SK-N-SH (cell line): ENCODE measurements at regions not wholly inside any gene's neighbourhood (a gene's known extent, or its start where the extent isn't known, plus 50 kb on each side); places are given as distances from the start of the nearest gene placed in this dataset.

Experiments
- CTCF ChIA-PET: fragments of 300-600, 350-600 bp; formaldehyde crosslinking; extraction: SDS; loops from one replicate; lab custom pipeline; 2021; lab: Yijun Ruan, JAX
- POLR2A ChIA-PET: fragments of 350-600 bp; sonication (Branson Sonifier 250); formaldehyde crosslinking; extraction: SDS; loops from one replicate; lab custom pipeline; 2020; ENCODE audit warnings: antibody characterized with exemption, inconsistent platforms; lab: Yijun Ruan, JAX
- DNase-seq: peaks from one replicate; pipeline ENCODE4 v3.0.0; 2012
- H2AFZ ChIP-seq: fragments of 200-600 bp; sonication (generic); 2 replicates; pipeline ENCODE4 v1.8.1; 2016; ENCODE audit warnings: antibody characterized with exemption, mild to moderate bottlenecking, low read depth
- H3F3A ChIP-seq: fragments of 200-600 bp; sonication (generic); replicated peaks from 2 replicates; pipeline ENCODE3; 2016; ENCODE audit warnings: antibody characterized with exemption, mild to moderate bottlenecking; ENCODE audit not compliant: insufficient read depth
- H3K27ac ChIP-seq, 2 experiments: fragments of 200-500 bp in 1 of 2; fragments of 200-600 bp in 1 of 2; sonication (Bioruptor generic) in 1 of 2; sonication (generic), shearing (Covaris generic) in 1 of 2; 2 replicates each; pipeline versions ENCODE4 v1.5.1 to v1.6.1; 2014 to 2016; ENCODE audit warnings: low read depth in 2 of 2, inconsistent platforms in 1 of 2, low read length in 1 of 2, mild to moderate bottlenecking in 1 of 2, mixed read lengths in 1 of 2
- H3K27me3 ChIP-seq: fragments of 200-600 bp; sonication (generic), shearing (Covaris generic); 2 replicates; pipeline ENCODE4 v1.6.1; 2016; ENCODE audit warnings: mixed run types; ENCODE audit not compliant: insufficient read depth
- H3K36me3 ChIP-seq, 2 experiments: fragments of 200-500 bp in 1 of 2; fragments of 200-600 bp in 1 of 2; sonication (Bioruptor generic) in 1 of 2; sonication (generic) in 1 of 2; replicated peaks in 1 of 2; 2 replicates each; pipeline versions ENCODE3 to v1.5.1; 2014 to 2016; ENCODE audit warnings: low read length in 1 of 2, mild to moderate bottlenecking in 1 of 2; ENCODE audit not compliant: insufficient read depth in 2 of 2, control insufficient read depth in 1 of 2
- H3K4me1 ChIP-seq, 2 experiments: fragments of 200-500 bp in 1 of 2; fragments of 200-600 bp in 1 of 2; sonication (Bioruptor generic) in 1 of 2; sonication (generic), shearing (Covaris generic) in 1 of 2; 2 replicates each; pipeline versions ENCODE4 v1.5.1 to v1.6.1; 2014 to 2016; ENCODE audit warnings: low read depth in 1 of 2, low read length in 1 of 2, mixed run types in 1 of 2; ENCODE audit not compliant: insufficient read depth in 2 of 2, control insufficient read depth in 1 of 2
- H3K4me2 ChIP-seq: fragments of 200-600 bp; sonication (generic), shearing (Covaris generic); 2 replicates; pipeline ENCODE4 v1.6.1; 2017; ENCODE audit warnings: mixed run types
- H3K4me3 ChIP-seq, 2 experiments: fragments of 200-500 bp in 1 of 2; fragments of 200-600 bp in 1 of 2; sonication (Bioruptor generic) in 1 of 2; sonication (generic), shearing (Covaris generic) in 1 of 2; 2 replicates each; pipeline versions ENCODE4 v1.5.1 to v1.8.1; 2014 to 2016; ENCODE audit warnings: low read depth in 2 of 2, inconsistent platforms in 1 of 2, low read length in 1 of 2, mild to moderate bottlenecking in 1 of 2, mixed read lengths in 1 of 2, moderate library complexity in 1 of 2
- H3K79me2 ChIP-seq: fragments of 200-600 bp; sonication (generic); 2 replicates; pipeline ENCODE4 v1.8.1; 2017; ENCODE audit warnings: mild to moderate bottlenecking; ENCODE audit not compliant: insufficient read depth
- H3K9ac ChIP-seq: fragments of 200-600 bp; sonication (generic); 2 replicates; pipeline ENCODE4 v1.6.1; 2017; ENCODE audit warnings: mixed run types
- H3K9me2 ChIP-seq: fragments of 200-600 bp; sonication (generic); 2 replicates; pipeline ENCODE4 v1.6.1; 2017; ENCODE audit warnings: mixed run types
- H3K9me3 ChIP-seq: fragments of 200-600 bp; sonication (generic); 2 replicates; pipeline ENCODE4 v1.6.1; 2017; ENCODE audit warnings: mixed run types, mild to moderate bottlenecking, moderate library complexity
- H4K20me1 ChIP-seq: fragments of 200-600 bp; sonication (generic); 2 replicates; pipeline ENCODE4 v1.6.1; 2017; ENCODE audit warnings: mild to moderate bottlenecking, mixed run types; ENCODE audit not compliant: insufficient read depth
- CHD2 ChIP-seq: fragments of 150-350 bp; IDR thresholded peaks from 2 replicates; pipeline ENCODE4 v1.6.1; 2018; ENCODE audit warnings: low read length; ENCODE audit not compliant: partially characterized antibody
- ELF1 ChIP-seq: IDR thresholded peaks from 2 replicates; pipeline ENCODE4 v1.4.0; 2012
- EP300 ChIP-seq, 2 experiments: IDR thresholded peaks; 2 replicates each; pipeline versions ENCODE4 v1.4.0 to v1.6.1; 2012; ENCODE audit warnings: borderline replicate concordance in 1 of 2, low read depth in 1 of 2, low read length in 1 of 2
- EZH2phosphoT487 ChIP-seq: fragments of 200-600 bp; sonication (generic); IDR thresholded peaks from 2 replicates; pipeline ENCODE4 v1.6.1; 2017; ENCODE audit warnings: low read depth, mixed run types, mild to moderate bottlenecking, antibody characterized with exemption, moderate library complexity, borderline replicate concordance
- GATA2 ChIP-seq: sonication (generic); formaldehyde crosslinking; IDR thresholded peaks from 2 replicates; pipeline ENCODE4 v1.5.0; 2020; ENCODE audit warnings: mild to moderate bottlenecking, missing genetic modification reagents
- JUND ChIP-seq: IDR thresholded peaks from 2 replicates; pipeline ENCODE4 v1.4.0; 2012
- MAX ChIP-seq: IDR thresholded peaks from 2 replicates; pipeline ENCODE4 v1.4.0; 2012; ENCODE audit warnings: low read depth
- MEF2A ChIP-seq: IDR thresholded peaks from 2 replicates; pipeline ENCODE4 v1.4.0; 2012; ENCODE audit warnings: low read depth, borderline replicate concordance
- NRF1 ChIP-seq: IDR thresholded peaks from 2 replicates; pipeline ENCODE4 v1.6.1; 2012; ENCODE audit warnings: low read depth, mild to moderate bottlenecking, low read length
- POLR2AphosphoS5 ChIP-seq: IDR thresholded peaks from 2 replicates; pipeline ENCODE4 v1.6.1; 2012; ENCODE audit warnings: low read depth, low read length
- RCOR1 ChIP-seq: fragments of 150-350 bp; IDR thresholded peaks from 2 replicates; pipeline ENCODE4 v1.6.1; 2017; ENCODE audit warnings: antibody characterized with exemption, low read length
- RFX5 ChIP-seq: IDR thresholded peaks from 2 replicates; pipeline ENCODE4 v1.6.1; 2012; ENCODE audit warnings: mild to moderate bottlenecking, improper control_type of control experiment, low read length
- SIN3A ChIP-seq: IDR thresholded peaks from 2 replicates; pipeline ENCODE4 v1.6.1; 2012; ENCODE audit warnings: low read depth, mild to moderate bottlenecking, low read length, moderate library complexity, borderline replicate concordance
- SMC3 ChIP-seq: IDR thresholded peaks from 2 replicates; pipeline ENCODE4 v1.6.1; 2012; ENCODE audit warnings: low read depth, low read length, improper control_type of control experiment
- TAF1 ChIP-seq: IDR thresholded peaks from 2 replicates; pipeline ENCODE4 v1.6.1; 2012; ENCODE audit warnings: low read depth, mild to moderate bottlenecking, low read length, moderate library complexity, borderline replicate concordance
- TCF12 ChIP-seq: IDR thresholded peaks from 2 replicates; pipeline ENCODE4 v1.4.0; 2012
- ZBTB33 ChIP-seq: IDR thresholded peaks from 2 replicates; pipeline ENCODE4 v1.4.0; 2012; ENCODE audit warnings: low read depth, borderline replicate concordance
- WGBS: methylation state at CpG from one replicate; pipeline ENCODE4 v1.1.6; 2017; ENCODE audit warnings: low lambda C conversion rate; 5-methylcytosine and 5-hydroxymethylcytosine counted together
- TF ChIP-seq, protein P1 (sequence below): fragments of 150-350 bp; IDR thresholded peaks from 2 replicates; pipeline ENCODE4 v1.6.1; 2016; ENCODE audit warnings: mild to moderate bottlenecking, low read depth, low read length
- TF ChIP-seq, protein P2 (sequence below): IDR thresholded peaks from 2 replicates; pipeline ENCODE4; 2012
- TF ChIP-seq, protein P3 (sequence below): IDR thresholded peaks from 2 replicates; pipeline ENCODE4 v1.4.0; 2012; ENCODE audit warnings: low read depth, borderline replicate concordance

DNA sequence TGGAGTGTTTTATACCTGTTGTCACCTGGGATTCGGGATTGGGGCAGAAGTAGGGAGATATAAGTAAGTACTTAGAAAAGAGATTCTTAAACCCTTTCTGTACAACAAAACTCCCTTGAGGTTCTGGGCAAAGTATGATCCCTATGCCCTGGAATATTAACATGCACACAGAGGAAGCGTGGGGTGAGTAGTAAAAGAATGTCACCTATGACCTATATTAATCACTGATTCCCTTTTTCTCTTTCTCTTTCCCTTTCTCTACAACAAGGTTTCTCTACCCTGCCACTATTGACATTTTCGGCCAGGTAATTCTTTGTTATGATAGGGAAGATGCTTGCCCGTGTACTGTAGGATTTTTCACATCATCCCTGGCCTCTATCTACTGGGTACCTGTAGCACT is 209.7 kb upstream of the PLET1 start (continued):
- TF ChIP-seq MAX (no peak), TAF1 (no peak)
- TF ChIP-seq, protein P1, sequence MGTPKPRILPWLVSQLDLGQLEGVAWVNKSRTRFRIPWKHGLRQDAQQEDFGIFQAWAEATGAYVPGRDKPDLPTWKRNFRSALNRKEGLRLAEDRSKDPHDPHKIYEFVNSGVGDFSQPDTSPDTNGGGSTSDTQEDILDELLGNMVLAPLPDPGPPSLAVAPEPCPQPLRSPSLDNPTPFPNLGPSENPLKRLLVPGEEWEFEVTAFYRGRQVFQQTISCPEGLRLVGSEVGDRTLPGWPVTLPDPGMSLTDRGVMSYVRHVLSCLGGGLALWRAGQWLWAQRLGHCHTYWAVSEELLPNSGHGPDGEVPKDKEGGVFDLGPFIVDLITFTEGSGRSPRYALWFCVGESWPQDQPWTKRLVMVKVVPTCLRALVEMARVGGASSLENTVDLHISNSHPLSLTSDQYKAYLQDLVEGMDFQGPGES, result no peak

DNA sequence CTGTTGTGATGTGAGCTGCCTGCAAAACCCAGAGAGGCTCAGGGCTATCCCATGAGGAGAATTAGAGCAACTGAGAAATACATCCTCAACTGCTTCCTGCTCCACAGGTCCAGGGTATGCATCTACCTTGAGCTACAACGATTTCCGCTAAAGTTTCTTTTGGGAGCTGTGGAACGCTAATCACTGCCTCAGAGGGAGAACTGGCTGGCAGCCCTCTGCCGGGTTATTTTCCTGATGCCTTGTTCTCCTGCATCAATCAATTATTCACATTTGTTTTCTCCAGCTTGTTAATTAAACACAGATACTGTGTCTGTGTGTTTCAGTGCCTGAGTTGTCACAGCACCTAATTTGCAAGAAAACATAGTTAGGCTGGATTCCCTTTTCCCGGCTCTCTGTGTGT is 211.1 kb upstream of the PLET1 start:
- Histone ChIP-seq H3K9ac (no peak overlapping the region), H4K20me1 (no peaks in the 10 kb centered on the region), H3K4me2 (no peak overlapping the region), H2AFZ (no peak overlapping the region), H3K36me3 (no peaks in the 10 kb centered on the region), H3K4me1 (no peaks in the 10 kb centered on the region; a peak in 1 of 4 replicates), H3K27ac (no peak overlapping the region), H3K9me3 (no peaks in the 10 kb centered on the region), H3F3A (no peaks in the 10 kb centered on the region), H3K9me2 (no peaks in the 10 kb centered on the region), H3K79me2 (no peaks in the 10 kb centered on the region), H3K4me3 (no peak overlapping the region), H3K27me3 (no peaks in the 10 kb centered on the region)
- 49% methylated on average over 4 of the region's 5 CpGs for WGBS
- ChIA-PET CTCF (no interaction called here), POLR2A (no interaction called here)
- no peak for TF ChIP-seq EZH2phosphoT487
- no peak for TF ChIP-seq POLR2AphosphoS5
- TF ChIP-seq ELF1, result no peak
- TF ChIP-seq EP300 (IDR thresholded peaks at IDR 0.05; ENCODE audit: borderline replicate concordance in 1 of 2, low read depth in 1 of 2, low read length in 1 of 2), result no peak
- TF ChIP-seq, protein P2, sequence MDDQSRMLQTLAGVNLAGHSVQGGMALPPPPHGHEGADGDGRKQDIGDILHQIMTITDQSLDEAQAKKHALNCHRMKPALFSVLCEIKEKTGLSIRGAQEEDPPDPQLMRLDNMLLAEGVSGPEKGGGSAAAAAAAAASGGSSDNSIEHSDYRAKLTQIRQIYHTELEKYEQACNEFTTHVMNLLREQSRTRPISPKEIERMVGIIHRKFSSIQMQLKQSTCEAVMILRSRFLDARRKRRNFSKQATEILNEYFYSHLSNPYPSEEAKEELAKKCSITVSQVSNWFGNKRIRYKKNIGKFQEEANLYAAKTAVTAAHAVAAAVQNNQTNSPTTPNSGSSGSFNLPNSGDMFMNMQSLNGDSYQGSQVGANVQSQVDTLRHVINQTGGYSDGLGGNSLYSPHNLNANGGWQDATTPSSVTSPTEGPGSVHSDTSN, result no peak
- TF ChIP-seq RCOR1, result no peak
- no peak for TF ChIP-seq MAX
- no peak for TF ChIP-seq MEF2A
- no peak for TF ChIP-seq SMC3
- TF ChIP-seq JUND, result no peak
- no peak for TF ChIP-seq GATA2 (CRISPR knock-in tag)
- TF ChIP-seq RFX5, result no peak
- no peak for DNase-seq

GRCh38 chr11:112477152-112477551 is 216.5 kb upstream of the PLET1 start:
- Histone ChIP-seq H3F3A (no peaks in the 10 kb centered on the region), H3K4me1 (peaks cover 0 to 17% of the 10 kb centered on the region in 2 experiments; a peak in 2 of 4 replicates), H3K79me2 (no peaks in the 10 kb centered on the region), H3K4me3 (no peak overlapping the region), H3K27me3 (no peaks in the 10 kb centered on the region), H3K9me2 (no peaks in the 10 kb centered on the region), H4K20me1 (no peaks in the 10 kb centered on the region), H3K27ac (no peak overlapping the region), H3K4me2 (no peak overlapping the region), H3K36me3 (no peaks in the 10 kb centered on the region), H3K9me3 (no peaks in the 10 kb centered on the region), H3K9ac (no peak overlapping the region), H2AFZ (no peak overlapping the region)
- ChIA-PET POLR2A (no interaction called here), CTCF (interaction anchor here (0.6 to 1.4 kb wide), 4 partner anchors 18 to 812 kb away, joined by 3 to 4 read pairs (median 3); no protein-coding TSS in a partner anchor)
- WGBS, result 100% methylated on average over 2 of the region's 2 CpGs
- no peak for DNase-seq
- TF ChIP-seq EP300 (IDR thresholded peaks at IDR 0.05; ENCODE audit: borderline replicate concordance in 1 of 2, low read depth in 1 of 2, low read length in 1 of 2), result no peak
- TF ChIP-seq SIN3A, result no peak
- no peak for TF ChIP-seq TCF12
- TF ChIP-seq, protein P3, sequence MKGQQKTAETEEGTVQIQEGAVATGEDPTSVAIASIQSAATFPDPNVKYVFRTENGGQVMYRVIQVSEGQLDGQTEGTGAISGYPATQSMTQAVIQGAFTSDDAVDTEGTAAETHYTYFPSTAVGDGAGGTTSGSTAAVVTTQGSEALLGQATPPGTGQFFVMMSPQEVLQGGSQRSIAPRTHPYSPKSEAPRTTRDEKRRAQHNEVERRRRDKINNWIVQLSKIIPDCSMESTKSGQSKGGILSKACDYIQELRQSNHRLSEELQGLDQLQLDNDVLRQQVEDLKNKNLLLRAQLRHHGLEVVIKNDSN, result no peak
- no peak for TF ChIP-seq ZBTB33
- no peak for TF ChIP-seq JUND
- TF ChIP-seq NRF1, result no peak
- TF ChIP-seq ELF1, result no peak
- no peak for TF ChIP-seq CHD2
